ENCODE measurements at regions not wholly inside any gene's neighbourhood (a gene's known extent, or its start where the extent isn't known, plus 50 kb on each side); places are given as distances from the start of the nearest gene placed in this dataset.

- TF ChIP-seq ZFX (IDR thresholded peaks at IDR 0.05) (no peak), CTCF (conservative IDR thresholded peaks at IDR 0.05) (no peak)
- no peak overlapping the region for H3K27ac ChIP-seq
Observed at GRCh38 chr6:154893917-154894316, 101.2 kb upstream of the TIAM2 start.

GRCh38 chr6:154894902-154895301 is 100.2 kb upstream of the TIAM2 start:
- TF ChIP-seq ZFX (IDR thresholded peaks at IDR 0.05) (no peak), CTCF (conservative IDR thresholded peaks at IDR 0.05) (no peak)
- H3K27ac ChIP-seq: no peak overlapping the region

GRCh38 chr6:154895841-154896240 is 99.3 kb upstream of the TIAM2 start:
- TF ChIP-seq CTCF (conservative IDR thresholded peaks at IDR 0.05) (no peak), ZFX (IDR thresholded peaks at IDR 0.05) (no peak)

GRCh38 chr6:154898821-154899220 is 96.3 kb upstream of the TIAM2 start:
- H3K27ac ChIP-seq: no peak overlapping the region
- TF ChIP-seq CTCF (conservative IDR thresholded peaks at IDR 0.05) (no peak), ZFX (IDR thresholded peaks at IDR 0.05) (no peak)

More at GRCh38 chr6:154895841-154896240, 99.3 kb upstream of the TIAM2 start:
- no peak overlapping the region for H3K27ac ChIP-seq

- no peak overlapping the region for H3K27ac ChIP-seq
- TF ChIP-seq ZFX (IDR thresholded peaks at IDR 0.05) (no peak), CTCF (conservative IDR thresholded peaks at IDR 0.05) (no peak)
Observed at GRCh38 chr6:154899824-154900463, 95.2 kb upstream of the TIAM2 start.

GRCh38 chr6:154901876-154902552 is 93.1 kb upstream of the TIAM2 start:
- H3K27ac ChIP-seq: no peak overlapping the region
- TF ChIP-seq ZFX (IDR thresholded peaks at IDR 0.05) (no peak), CTCF (conservative IDR thresholded peaks at IDR 0.05) (no peak)

- H3K27ac ChIP-seq: no peak overlapping the region
- TF ChIP-seq CTCF (conservative IDR thresholded peaks at IDR 0.05): no peak
- no peak for TF ChIP-seq ZFX (IDR thresholded peaks at IDR 0.05)
Observed at GRCh38 chr6:154907291-154907690, 87.8 kb upstream of the TIAM2 start.

All from C4-2B (cell line).